ENCODE measurements at regions not wholly inside any gene's neighbourhood (a gene's known extent, or its start where the extent isn't known, plus 50 kb on each side); places are given as distances from the start of the nearest gene placed in this dataset.
"Not testable (repeated sequence)": the region's sequence is repeated elsewhere in the genome, so short reads cannot be mapped to it uniquely, and the experiment has no call there.

DNA sequence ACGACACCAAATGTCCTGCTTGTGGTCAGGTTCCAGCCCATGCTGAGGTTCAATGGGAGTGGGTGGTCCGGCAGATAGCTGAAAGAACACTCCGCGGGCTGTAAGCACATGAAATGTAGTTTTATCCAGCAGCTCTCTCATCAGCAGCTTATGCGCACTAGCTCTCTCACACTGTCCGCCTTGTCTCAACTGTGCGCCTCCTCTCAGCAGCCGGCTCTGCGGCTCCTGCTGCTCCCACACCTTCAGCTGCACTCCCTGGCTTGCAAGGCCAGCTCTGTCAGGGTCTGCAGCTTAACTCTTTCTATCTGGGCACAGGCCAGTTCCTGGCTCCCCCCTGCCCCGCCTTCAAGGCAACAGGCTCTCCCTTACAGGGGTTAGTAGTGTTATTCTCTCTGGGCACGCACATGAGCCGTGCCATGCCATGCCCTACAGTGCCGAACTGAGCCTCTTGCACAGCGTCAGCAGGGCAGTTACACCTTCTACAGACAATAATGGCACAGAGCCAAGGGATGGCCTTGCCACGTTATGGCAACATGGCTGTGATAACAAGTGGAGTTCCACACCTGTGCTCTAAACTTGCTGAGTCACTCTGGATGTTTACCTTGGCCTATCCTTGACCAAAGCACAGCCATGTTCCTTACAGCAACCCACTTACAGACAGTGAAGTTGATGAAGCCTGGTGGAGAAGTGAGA is 84.0 kb upstream of the LRFN2 start:
- no peak for DNase-seq

- no peak for DNase-seq
Observed at GRCh38 chr6:40669343-40669742, 82.2 kb upstream of the LRFN2 start.

- DNase-seq = no peak
Observed at GRCh38 chr6:40668203-40668602, 81.0 kb upstream of the LRFN2 start.

DNA sequence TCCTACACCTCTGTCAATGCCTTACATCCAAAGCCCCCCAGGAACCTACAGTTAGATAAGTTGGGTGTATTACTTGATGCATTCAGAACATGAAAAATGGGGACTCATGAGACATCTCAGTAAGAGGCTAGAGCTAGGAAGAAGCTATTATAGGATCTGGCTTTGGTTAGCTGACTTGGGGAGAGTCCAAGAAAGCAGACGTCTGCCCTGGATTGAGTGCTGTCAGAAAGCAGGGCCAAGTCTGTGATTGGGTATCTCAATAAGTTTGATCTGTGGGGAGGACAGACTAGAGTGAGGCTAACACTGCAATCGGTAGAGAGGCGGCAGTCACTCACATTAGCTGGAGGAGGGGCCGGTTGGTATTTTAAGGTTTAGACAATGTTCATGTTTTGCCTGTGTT is 79.4 kb upstream of the LRFN2 start:
- no peak for DNase-seq

GRCh38 chr6:40661726-40662125 is 74.6 kb upstream of the LRFN2 start:
- no peak for DNase-seq

GRCh38 chr6:40656772-40657171 is 69.6 kb upstream of the LRFN2 start:
- not testable (repeated sequence) for DNase-seq

GRCh38 chr6:40654828-40655227 is 67.7 kb upstream of the LRFN2 start:
- DNase-seq = no peak

DNA sequence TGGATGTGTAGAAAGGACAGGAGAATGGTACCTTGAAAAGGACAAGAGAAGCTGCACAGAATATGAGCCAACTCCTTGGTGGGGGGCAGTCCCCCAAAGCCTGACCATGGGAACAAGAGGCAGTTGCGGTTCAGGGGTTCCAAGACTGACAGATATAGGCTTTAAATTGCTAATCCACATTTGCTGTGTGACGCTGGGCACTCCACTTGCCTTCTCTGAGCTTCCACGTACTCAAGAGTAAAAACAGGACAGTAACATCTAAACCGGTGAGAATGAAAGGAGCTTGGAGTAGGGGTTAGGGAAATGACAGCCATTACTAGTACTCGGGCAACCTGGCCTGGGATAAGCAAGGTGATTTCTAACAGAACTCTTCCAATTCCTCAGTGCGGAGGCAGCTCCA is 57.9 kb upstream of the LRFN2 start:
- DNase-seq = no peak

GRCh38 chr6:40642837-40643236 is 55.7 kb upstream of the LRFN2 start:
- DNase-seq = no peak

DNA sequence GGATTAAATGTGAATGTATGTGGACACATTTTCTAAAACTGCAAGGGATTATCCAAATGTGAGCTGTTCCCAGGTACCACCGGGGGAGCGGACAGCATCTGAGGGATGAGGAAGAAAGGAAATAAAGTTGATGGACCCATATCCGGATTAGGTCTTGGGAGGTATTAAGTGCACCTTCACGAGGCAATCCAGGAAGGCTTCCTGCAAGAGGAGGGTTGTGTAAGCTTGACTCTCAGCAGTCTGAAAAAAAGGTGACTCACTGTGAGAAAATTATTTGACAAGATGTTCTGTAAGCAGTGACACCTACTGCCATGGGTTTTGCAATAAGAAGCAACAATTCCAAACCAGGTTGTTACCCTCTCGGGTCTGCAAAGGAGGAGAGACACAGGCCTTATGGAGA is 55.0 kb upstream of the LRFN2 start:
- no peak for DNase-seq

DNA sequence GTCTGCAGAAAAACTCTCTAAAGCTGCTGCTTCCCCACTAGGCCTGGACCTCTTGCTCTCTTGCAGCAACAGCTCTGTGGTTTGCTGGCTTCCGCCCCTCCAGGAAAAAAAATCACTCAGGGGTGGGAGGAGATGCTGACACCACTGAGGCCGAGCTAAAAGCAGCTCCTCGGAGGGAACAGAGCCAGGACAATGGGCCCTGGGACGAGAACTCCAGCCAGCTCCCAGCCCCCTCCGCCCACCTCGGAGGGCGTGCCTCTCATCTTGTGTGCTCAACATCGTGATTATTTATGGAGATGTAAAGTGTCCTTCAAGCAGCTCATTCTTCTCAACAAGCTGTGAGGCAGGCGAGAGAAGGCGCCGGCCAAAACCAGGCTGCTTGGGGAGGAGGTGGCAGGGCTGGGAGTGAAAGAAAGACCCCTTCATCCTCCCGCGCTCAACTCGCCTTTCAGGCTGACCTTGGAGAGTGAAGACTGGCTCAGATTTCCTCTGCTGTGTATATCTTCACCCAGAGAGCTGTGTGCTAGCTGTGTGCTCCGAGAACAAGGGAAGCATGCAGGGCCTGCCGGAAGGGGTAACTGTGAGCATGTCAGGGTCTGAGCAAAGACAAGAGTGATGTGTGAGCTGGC is 53.5 kb upstream of the LRFN2 start:
- DNase-seq = no peak
